ENCODE measurements at regions not wholly inside any gene's neighbourhood (a gene's known extent, or its start where the extent isn't known, plus 50 kb on each side); places are given as distances from the start of the nearest gene placed in this dataset.

GRCh38 chr6:104614394-104614793 is 245.3 kb downstream of the HACE1 start:
- no peak for DNase-seq

- DNase-seq: no peak
Measured at GRCh38 chr6:104613416-104614001, 246.2 kb downstream of the HACE1 start.

GRCh38 chr6:104612541-104612940 is 247.2 kb downstream of the HACE1 start:
- no peak for DNase-seq

- no peak for DNase-seq
Measured at GRCh38 chr6:104608101-104608500, 251.6 kb downstream of the HACE1 start.

- no peak for DNase-seq
Measured at GRCh38 chr6:104607501-104607900, 252.2 kb downstream of the HACE1 start.

GRCh38 chr6:104606361-104606760 is 253.4 kb downstream of the HACE1 start:
- DNase-seq: no peak

GRCh38 chr6:104604685-104605084 is 255.0 kb downstream of the HACE1 start:
- DNase-seq: no peak

- no peak for DNase-seq
Measured at GRCh38 chr6:104603108-104603745, 256.5 kb downstream of the HACE1 start.

GRCh38 chr6:104601721-104602120 is 258.0 kb downstream of the HACE1 start:
- no peak for DNase-seq

GRCh38 chr6:104601131-104601651 is 258.5 kb downstream of the HACE1 start:
- DNase-seq: no peak

GRCh38 chr6:104600639-104600931 is 259.1 kb downstream of the HACE1 start:
- no peak for DNase-seq

GRCh38 chr6:104599821-104600638 is 259.7 kb downstream of the HACE1 start:
- no peak for DNase-seq

- DNase-seq: no peak
Measured at GRCh38 chr6:104597541-104598050, 262.1 kb downstream of the HACE1 start.

- DNase-seq: no peak
Measured at GRCh38 chr6:104596091-104596490, 263.6 kb downstream of the HACE1 start.

GRCh38 chr6:104595311-104595820 is 264.4 kb downstream of the HACE1 start:
- DNase-seq: no peak

- no peak for DNase-seq
Measured at GRCh38 chr6:104591573-104592334, 268.0 kb downstream of the HACE1 start.

- DNase-seq: no peak
Measured at GRCh38 chr6:104589940-104590339, 269.8 kb downstream of the HACE1 start.

- no peak for DNase-seq
Measured at GRCh38 chr6:104585646-104586045, 274.1 kb downstream of the HACE1 start.

- DNase-seq: no peak
Measured at GRCh38 chr6:104580452-104580851, 279.3 kb downstream of the HACE1 start.

GRCh38 chr6:104579310-104579863 is 280.3 kb downstream of the HACE1 start:
- DNase-seq: no peak

GRCh38 chr6:104575536-104575935 is 284.2 kb downstream of the HACE1 start:
- no peak for DNase-seq

GRCh38 chr6:104574135-104574750 is 285.5 kb downstream of the HACE1 start:
- DNase-seq: no peak

All from RPMI8226 (cell line).